ENCODE measurements at regions not wholly inside any gene's neighbourhood (a gene's known extent, or its start where the extent isn't known, plus 50 kb on each side); places are given as distances from the start of the nearest gene placed in this dataset.

- BruUV-seq (replicated peaks): no TSS peak
- Mint-ChIP-seq H3K27ac (ENCODE audit: unreplicated experiment) (no peak overlapping the region), H3K9me3 (ENCODE audit: low read depth, unreplicated experiment) (peaks cover under 1% of the 10 kb centered on the region), H3K4me3 (ENCODE audit: low read depth, unreplicated experiment) (no peak overlapping the region), H3K27me3 (ENCODE audit: unreplicated experiment) (no peaks in the 10 kb centered on the region), H3K36me3 (ENCODE audit: insufficient read depth, unreplicated experiment) (no peaks in the 10 kb centered on the region), H3K4me1 (ENCODE audit: low read depth, unreplicated experiment) (no peaks in the 10 kb centered on the region)
- no peak for DNase-seq
- CTCF ChIA-PET: no interaction called here
- no peak for TF ChIP-seq CTCF (IDR thresholded peaks at IDR 0.05; ENCODE audit: unreplicated experiment)
- intact Hi-C loops (cut with micrococcal nuclease; ENCODE audit: unreplicated experiment): no loop called here
Observed at GRCh38 chr11:34775417-34775888, 140.7 kb downstream of the APIP start.

GRCh38 chr11:34774604-34775003 lies 141.6 kb downstream of the APIP start:
- Mint-ChIP-seq H3K27ac (ENCODE audit: unreplicated experiment) (no peak overlapping the region), H3K4me3 (ENCODE audit: low read depth, unreplicated experiment) (no peak overlapping the region), H3K27me3 (ENCODE audit: unreplicated experiment) (no peaks in the 10 kb centered on the region), H3K36me3 (ENCODE audit: insufficient read depth, unreplicated experiment) (no peaks in the 10 kb centered on the region), H3K4me1 (ENCODE audit: low read depth, unreplicated experiment) (no peaks in the 10 kb centered on the region), H3K9me3 (ENCODE audit: low read depth, unreplicated experiment) (no peaks in the 10 kb centered on the region)
- intact Hi-C loops (cut with micrococcal nuclease; ENCODE audit: unreplicated experiment): no loop called here
- no peak for DNase-seq
- TF ChIP-seq CTCF (IDR thresholded peaks at IDR 0.05; ENCODE audit: unreplicated experiment): no peak
- no TSS peak for BruUV-seq (replicated peaks)
- CTCF ChIA-PET: no interaction called here

- no peak overlapping the region for H3K27ac Mint-ChIP-seq (ENCODE audit: unreplicated experiment)
- H3K36me3 Mint-ChIP-seq (ENCODE audit: insufficient read depth, unreplicated experiment): no peaks in the 10 kb centered on the region
- no TSS peak for BruUV-seq (replicated peaks)
- no peaks in the 10 kb centered on the region for H3K4me1 Mint-ChIP-seq (ENCODE audit: low read depth, unreplicated experiment)
- no peak for TF ChIP-seq CTCF (IDR thresholded peaks at IDR 0.05; ENCODE audit: unreplicated experiment)
- CTCF ChIA-PET: no interaction called here
- intact Hi-C loops (cut with micrococcal nuclease; ENCODE audit: unreplicated experiment): no loop called here
- no peaks in the 10 kb centered on the region for H3K27me3 Mint-ChIP-seq (ENCODE audit: unreplicated experiment)
- no peak overlapping the region for H3K4me3 Mint-ChIP-seq (ENCODE audit: low read depth, unreplicated experiment)
- no peak for DNase-seq
- no peaks in the 10 kb centered on the region for H3K9me3 Mint-ChIP-seq (ENCODE audit: low read depth, unreplicated experiment)
Observed at GRCh38 chr11:34773826-34774225, 142.4 kb downstream of the APIP start.

- Mint-ChIP-seq H3K9me3 (ENCODE audit: low read depth, unreplicated experiment) (no peaks in the 10 kb centered on the region), H3K4me1 (ENCODE audit: low read depth, unreplicated experiment) (no peaks in the 10 kb centered on the region), H3K36me3 (ENCODE audit: insufficient read depth, unreplicated experiment) (no peaks in the 10 kb centered on the region), H3K27me3 (ENCODE audit: unreplicated experiment) (no peaks in the 10 kb centered on the region), H3K27ac (ENCODE audit: unreplicated experiment) (no peak overlapping the region), H3K4me3 (ENCODE audit: low read depth, unreplicated experiment) (no peak overlapping the region)
- CTCF ChIA-PET: no interaction called here
- intact Hi-C loops (cut with micrococcal nuclease; ENCODE audit: unreplicated experiment): no loop called here
- no peak for DNase-seq
- BruUV-seq (replicated peaks): no TSS peak
- TF ChIP-seq CTCF (IDR thresholded peaks at IDR 0.05; ENCODE audit: unreplicated experiment): no peak
Observed at GRCh38 chr11:34773211-34773610, 143.0 kb downstream of the APIP start.

- peaks cover 8% of the 10 kb centered on the region for H3K9me3 Mint-ChIP-seq (ENCODE audit: low read depth, unreplicated experiment)
- no peaks in the 10 kb centered on the region for H3K4me1 Mint-ChIP-seq (ENCODE audit: low read depth, unreplicated experiment)
- H3K27me3 Mint-ChIP-seq (ENCODE audit: unreplicated experiment): no peaks in the 10 kb centered on the region
- DNase-seq: no peak
- H3K4me3 Mint-ChIP-seq (ENCODE audit: low read depth, unreplicated experiment): no peak overlapping the region
- intact Hi-C loops (cut with micrococcal nuclease; ENCODE audit: unreplicated experiment): no loop called here
- no peak for TF ChIP-seq CTCF (IDR thresholded peaks at IDR 0.05; ENCODE audit: unreplicated experiment)
- no peak overlapping the region for H3K27ac Mint-ChIP-seq (ENCODE audit: unreplicated experiment)
- CTCF ChIA-PET: no interaction called here
- no peaks in the 10 kb centered on the region for H3K36me3 Mint-ChIP-seq (ENCODE audit: insufficient read depth, unreplicated experiment)
- BruUV-seq (replicated peaks): no TSS peak
Observed at GRCh38 chr11:34770111-34770510, 146.1 kb downstream of the APIP start.
